PC-3 (cell line): ENCODE measurements at regions not wholly inside any gene's neighbourhood (a gene's known extent, or its start where the extent isn't known, plus 50 kb on each side); places are given as distances from the start of the nearest gene placed in this dataset.

Experiments used
- CTCF ChIP-seq: fragments of 300-600 bp; sonication (generic); conservative IDR thresholded peaks from 2 replicates; pipeline ENCODE4 v1.5.1; 2017; ENCODE audit warnings: antibody characterized with exemption, low read depth, mild to moderate bottlenecking, low read length
- EZH2 ChIP-seq: fragments of 300-600 bp; sonication (generic); IDR thresholded peaks from one replicate; pipeline ENCODE4 v1.6.1; 2017; ENCODE audit warnings: antibody characterized with exemption, mild to moderate bottlenecking, low read length; ENCODE audit not compliant: unreplicated experiment
- EZH2phosphoT487 ChIP-seq: fragments of 300-600 bp; sonication (generic); IDR thresholded peaks from 2 replicates; pipeline ENCODE4 v1.6.1; 2018; ENCODE audit warnings: mild to moderate bottlenecking, antibody characterized with exemption, low read length, borderline replicate concordance

- TF ChIP-seq EZH2phosphoT487 (no peak), EZH2 (no peak), CTCF (no peak)
Measured at GRCh38 chr1:234925440-234926263, 203.0 kb downstream of the TOMM20 start.
